NCI-H460 (cell line): ENCODE measurements at regions not wholly inside any gene's neighbourhood (a gene's known extent, or its start where the extent isn't known, plus 50 kb on each side); places are given as distances from the start of the nearest gene placed in this dataset.

Experiments
- DNase-seq: peaks from one replicate; pipeline ENCODE4 v3.0.0-alpha.2; 2016; ENCODE audit warnings: low read depth; ENCODE audit errors: extremely low read depth

GRCh38 chr6:40759838-40760237, 172.7 kb upstream of the LRFN2 start:
- no peak for DNase-seq

GRCh38 chr6:40759264-40759663, 172.1 kb upstream of the LRFN2 start:
- DNase-seq: no peak

GRCh38 chr6:40755749-40756452, 168.7 kb upstream of the LRFN2 start:
- DNase-seq: no peak

GRCh38 chr6:40755046-40755681, 168.0 kb upstream of the LRFN2 start:
- DNase-seq: no peak

GRCh38 chr6:40754461-40755045, 167.4 kb upstream of the LRFN2 start:
- no peak for DNase-seq

DNA sequence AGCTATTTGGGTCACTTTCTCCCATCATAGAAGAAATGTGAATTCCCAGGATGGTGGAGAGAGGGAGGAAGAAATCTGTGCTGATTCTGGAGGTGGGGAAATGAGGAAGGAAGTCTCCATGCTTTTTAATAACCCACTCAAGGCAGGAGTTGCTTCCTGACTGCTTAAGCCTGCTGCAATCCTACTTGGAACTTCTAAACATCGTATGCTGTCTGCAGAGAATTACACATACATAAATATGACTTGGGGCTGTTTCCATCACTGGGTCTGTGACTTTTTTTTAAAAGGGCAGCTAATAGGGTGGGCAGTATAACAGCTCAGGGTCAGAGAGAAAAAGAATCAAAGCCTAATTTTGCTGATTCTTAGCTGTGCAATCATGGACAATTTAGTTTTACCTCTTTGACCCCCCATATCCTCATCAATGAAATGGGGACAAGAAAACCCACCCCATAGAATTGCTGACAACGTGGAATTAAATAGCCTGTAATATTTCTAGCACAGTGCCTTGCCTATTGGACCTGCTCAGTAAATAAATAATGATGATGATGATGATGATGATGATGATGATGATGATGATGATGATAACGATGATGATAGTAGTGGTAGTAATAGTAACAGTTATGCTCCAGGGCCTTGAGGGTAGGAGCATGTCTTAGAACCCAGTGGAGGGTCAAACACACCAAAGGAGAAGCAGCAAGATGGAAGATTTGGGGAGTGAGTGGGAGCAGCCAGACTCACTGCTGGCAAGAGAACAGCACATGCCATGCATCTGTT, 166.7 kb upstream of the LRFN2 start:
- DNase-seq: no peak

DNA sequence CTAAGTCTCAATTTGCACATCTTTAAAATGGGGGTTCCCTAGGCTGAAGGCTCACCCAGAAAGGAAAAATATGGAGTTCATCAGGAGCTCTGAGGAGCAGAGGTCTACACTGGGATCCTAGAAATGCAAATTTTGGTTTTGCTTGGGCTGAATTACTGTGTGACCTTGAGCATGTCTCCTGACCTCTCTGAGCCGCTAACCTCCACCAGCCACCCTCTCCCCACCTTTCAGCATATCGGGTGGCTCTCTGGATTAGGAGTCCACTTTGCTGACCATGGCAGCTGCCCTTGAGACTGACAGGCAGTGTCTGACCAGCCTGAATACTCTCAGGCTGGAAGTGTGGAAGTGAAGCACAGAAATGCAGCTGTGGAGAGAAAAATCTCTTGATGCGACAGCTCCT, 165.9 kb upstream of the LRFN2 start:
- DNase-seq: no peak

DNA sequence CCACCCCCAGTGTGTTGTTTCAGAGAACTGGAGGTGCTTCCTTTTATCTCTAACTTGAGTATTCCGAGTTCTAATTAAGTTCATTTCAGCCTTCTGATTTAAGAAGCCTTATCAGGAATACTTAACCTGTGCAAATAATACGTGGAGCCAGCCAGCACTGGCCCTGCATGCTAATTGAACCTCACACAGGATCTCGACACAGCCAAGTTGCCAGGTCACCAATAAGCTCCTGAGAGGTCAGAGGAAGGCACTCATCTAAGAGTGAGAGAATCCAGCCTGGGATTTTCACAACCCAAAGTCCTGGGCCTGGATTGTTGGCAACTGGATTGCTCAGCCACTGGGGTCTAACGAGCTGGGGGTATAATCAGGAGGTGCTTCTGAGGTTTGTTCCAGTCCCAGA, 157.7 kb upstream of the LRFN2 start:
- no peak for DNase-seq

GRCh38 chr6:40743690-40744446, 156.7 kb upstream of the LRFN2 start:
- DNase-seq: no peak

GRCh38 chr6:40743226-40743625, 156.1 kb upstream of the LRFN2 start:
- no peak for DNase-seq

DNA sequence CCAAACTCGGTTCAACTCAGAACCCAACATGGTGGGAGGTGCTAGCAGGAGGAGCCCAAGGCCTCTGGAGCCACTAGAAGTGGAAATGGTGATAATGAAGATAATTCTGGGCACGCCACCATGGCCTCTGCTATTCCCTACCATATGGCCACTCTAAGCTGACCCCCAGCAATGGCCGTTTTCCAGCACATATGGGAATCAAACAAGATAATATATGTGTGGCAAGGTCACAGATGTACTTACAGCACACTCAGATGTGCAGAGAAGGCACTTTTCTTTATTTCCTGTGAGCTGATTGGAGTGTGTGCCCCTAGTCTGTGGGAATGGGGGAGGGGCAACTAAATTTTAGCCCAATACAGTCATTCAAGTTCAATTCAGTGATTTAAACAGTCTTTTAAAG, 153.4 kb upstream of the LRFN2 start:
- no peak for DNase-seq

DNA sequence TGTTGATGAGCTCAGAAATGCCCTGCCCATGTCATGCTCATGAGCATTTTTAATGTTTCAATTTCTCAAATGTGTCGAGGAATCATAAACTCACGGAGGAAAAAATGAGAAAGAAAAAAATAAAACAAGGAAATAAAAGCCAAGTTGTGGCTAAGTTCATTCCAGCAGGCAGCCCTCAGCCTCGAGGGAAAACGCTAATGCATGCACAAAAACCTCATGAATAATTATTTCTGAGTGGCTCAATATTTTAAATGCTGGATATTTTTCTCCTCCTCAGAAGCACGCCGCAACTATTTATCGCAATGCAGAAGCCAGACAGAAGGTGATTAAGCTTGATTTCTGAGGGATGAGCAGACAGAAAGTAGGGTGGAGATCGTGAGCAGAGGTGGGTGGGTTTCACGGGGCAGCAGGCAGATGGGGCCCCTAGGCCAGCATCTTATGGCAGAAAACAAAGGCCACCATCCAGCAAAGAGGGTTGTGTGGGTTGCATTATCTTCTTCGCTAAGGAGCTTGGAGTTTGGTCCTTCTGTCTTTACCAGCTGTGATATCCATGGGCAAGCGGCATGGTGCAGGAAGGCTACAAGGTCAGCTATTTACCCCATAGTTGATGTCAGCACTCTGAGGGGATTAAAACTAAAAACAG, 151.5 kb upstream of the LRFN2 start:
- DNase-seq: no peak

GRCh38 chr6:40735521-40735920, 148.4 kb upstream of the LRFN2 start:
- DNase-seq: no peak

DNA sequence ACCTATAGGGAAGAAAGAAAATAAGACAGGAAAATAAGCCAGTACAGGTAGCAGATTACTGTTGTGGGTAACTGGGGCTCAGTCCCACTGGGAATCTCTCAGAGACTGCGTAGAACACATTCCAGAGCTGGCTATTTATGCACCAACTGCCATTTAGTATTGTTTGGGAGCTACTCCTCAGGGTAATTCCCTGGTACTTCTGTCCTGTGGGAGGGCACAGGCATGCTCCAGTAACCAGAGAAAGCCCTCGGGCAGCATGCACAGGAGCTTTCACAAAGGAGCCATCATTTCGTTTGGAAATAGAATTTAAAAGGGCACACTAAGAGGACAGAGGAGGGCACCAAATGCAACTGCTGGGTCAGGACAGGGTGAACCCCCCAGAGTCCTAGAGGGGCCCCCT, 148.0 kb upstream of the LRFN2 start:
- DNase-seq: no peak

GRCh38 chr6:40734607-40735006, 147.4 kb upstream of the LRFN2 start:
- no peak for DNase-seq

- DNase-seq: no peak
Measured at GRCh38 chr6:40733770-40734396, 146.7 kb upstream of the LRFN2 start.

GRCh38 chr6:40733290-40733689, 146.1 kb upstream of the LRFN2 start:
- no peak for DNase-seq

- DNase-seq: no peak
Measured at GRCh38 chr6:40732878-40733277, 145.7 kb upstream of the LRFN2 start.

GRCh38 chr6:40728643-40729042, 141.5 kb upstream of the LRFN2 start:
- no peak for DNase-seq

DNA sequence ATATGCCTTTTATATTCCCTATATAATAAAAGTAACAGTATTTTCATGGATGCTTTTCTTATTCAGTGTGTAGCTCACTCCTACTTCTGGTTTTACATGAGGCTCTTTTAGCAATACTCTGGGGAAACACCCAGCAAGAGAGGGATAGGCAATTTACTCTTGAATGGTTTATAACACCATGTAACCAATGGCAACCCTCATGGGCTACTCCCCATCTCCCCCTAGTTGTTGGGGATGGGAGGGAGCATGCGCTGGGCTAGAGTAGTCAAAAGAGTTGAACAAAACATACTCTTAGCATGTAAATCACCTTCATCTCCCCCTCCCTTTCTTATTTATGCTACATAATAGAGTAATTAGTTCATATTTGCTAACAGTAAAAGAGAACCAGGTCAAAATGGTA, 140.1 kb upstream of the LRFN2 start:
- no peak for DNase-seq
